Testis (tissue), 2 donors: ENCODE measurements at regions not wholly inside any gene's neighbourhood (a gene's known extent, or its start where the extent isn't known, plus 50 kb on each side); places are given as distances from the start of the nearest gene placed in this dataset.

Source experiments
- DNase-seq: peaks from one replicate; pipeline ENCODE4 v3.0.0-alpha.2; 2019
- H3K27ac ChIP-seq, 2 donors: fragments of 200-600 bp; sonication (generic); one replicate each; pipeline ENCODE4 v1.5.1; 2019
- H3K27me3 ChIP-seq: fragments of 200-600 bp; sonication (generic); one replicate; pipeline ENCODE4 v1.5.1; 2019
- H3K36me3 ChIP-seq: fragments of 200-600 bp; sonication (generic); one replicate; pipeline ENCODE4 v1.5.1; 2017; ENCODE audit warnings: low read depth; ENCODE audit errors: missing control alignments
- H3K4me1 ChIP-seq: fragments of 200-600 bp; sonication (generic); one replicate; pipeline ENCODE4 v1.5.1; 2019
- H3K4me3 ChIP-seq, 2 donors: fragments of 200-600 bp; sonication (generic); one replicate each; pipeline ENCODE4 v1.5.1; 2017 to 2019
- H3K9me3 ChIP-seq: fragments of 200-600 bp; sonication (generic); one replicate; pipeline ENCODE4 v1.5.1; 2017
- CTCF ChIP-seq, 3 experiments: fragments of 450-650 bp in 2 of 3; fragments of 200-600 bp in 1 of 3; sonication (generic) in 1 of 3; IDR thresholded peaks; one replicate each; pipeline ENCODE4 v1.5.1; 2016 to 2019; ENCODE audit warnings: antibody characterized with exemption in 3 of 3, mild to moderate bottlenecking in 2 of 3, moderate library complexity in 1 of 3
- POLR2A ChIP-seq: fragments of 450-650 bp; IDR thresholded peaks from one replicate; pipeline ENCODE4 v1.6.1; 2017; ENCODE audit warnings: antibody characterized with exemption, mild to moderate bottlenecking, moderate library complexity
- WGBS, 2 donors: methylation state at CpG; one replicate each; pipeline ENCODE4 v1.1.5; 2018; 5-methylcytosine and 5-hydroxymethylcytosine counted together
- intact Hi-C: fragments of 100-400 bp; cut with DNase I; formaldehyde crosslinking; loops from one replicate; pipeline ENCODE4 v1.15.1; 2023; ENCODE audit warnings: low total_unique reads

GRCh38 chr2:181363164-181363563, 94.0 kb upstream of the ITGA4 start:
- H3K4me3 ChIP-seq: no peak overlapping the region
- no peak for TF ChIP-seq POLR2A
- TF ChIP-seq CTCF (IDR thresholded peaks at IDR 0.05): no peak
- no peaks in the 10 kb centered on the region for H3K9me3 ChIP-seq
- no peaks in the 10 kb centered on the region for H3K36me3 ChIP-seq
- H3K27ac ChIP-seq: no peak overlapping the region
- intact Hi-C loops: no loop called here
- DNase-seq: no peak
- H3K4me1 ChIP-seq: no peaks in the 10 kb centered on the region
- H3K27me3 ChIP-seq: no peaks in the 10 kb centered on the region

GRCh38 chr2:181364492-181365170, 92.6 kb upstream of the ITGA4 start:
- Histone ChIP-seq H3K27ac (no peak overlapping the region), H3K9me3 (no peaks in the 10 kb centered on the region), H3K27me3 (no peaks in the 10 kb centered on the region), H3K4me1 (no peaks in the 10 kb centered on the region), H3K36me3 (no peaks in the 10 kb centered on the region), H3K4me3 (no peak overlapping the region)
- DNase-seq: no peak
- WGBS, 2 donors: 63 to 70% methylated on average over 8 of the region's 8 CpGs
- intact Hi-C loops: no loop called here
- TF ChIP-seq CTCF (IDR thresholded peaks at IDR 0.05): no peak
- TF ChIP-seq POLR2A: no peak

- no peak overlapping the region for H3K27ac ChIP-seq
- intact Hi-C loops: no loop called here
- 85% methylated on average over 4 of the region's 4 CpGs for WGBS, 2 donors
- H3K27me3 ChIP-seq: no peaks in the 10 kb centered on the region
- H3K4me3 ChIP-seq: no peak overlapping the region
- H3K4me1 ChIP-seq: no peaks in the 10 kb centered on the region
- no peak for DNase-seq
- no peaks in the 10 kb centered on the region for H3K9me3 ChIP-seq
- no peaks in the 10 kb centered on the region for H3K36me3 ChIP-seq
- TF ChIP-seq CTCF (IDR thresholded peaks at IDR 0.05) (no peak), POLR2A (no peak)
These were observed 90.5 kb upstream of the ITGA4 start for GRCh38 chr2:181366675-181367175.

GRCh38 chr2:181367411-181367810, 89.8 kb upstream of the ITGA4 start:
- no peaks in the 10 kb centered on the region for H3K9me3 ChIP-seq
- no peak overlapping the region for H3K27ac ChIP-seq
- no peak for DNase-seq
- intact Hi-C loops: no loop called here
- no peak overlapping the region for H3K4me3 ChIP-seq
- TF ChIP-seq CTCF (IDR thresholded peaks at IDR 0.05) (no peak), POLR2A (no peak)
- H3K27me3 ChIP-seq: no peaks in the 10 kb centered on the region
- no peaks in the 10 kb centered on the region for H3K36me3 ChIP-seq
- WGBS, 2 donors: 71 to 81% methylated on average over 3 of the region's 3 CpGs
- H3K4me1 ChIP-seq: no peaks in the 10 kb centered on the region

- Histone ChIP-seq H3K27ac (no peak overlapping the region), H3K4me1 (no peaks in the 10 kb centered on the region), H3K9me3 (no peaks in the 10 kb centered on the region), H3K27me3 (no peaks in the 10 kb centered on the region), H3K36me3 (no peaks in the 10 kb centered on the region), H3K4me3 (no peak overlapping the region)
- WGBS, 2 donors: 82 to 89% methylated on average over 2 of the region's 2 CpGs
- TF ChIP-seq CTCF (IDR thresholded peaks at IDR 0.05) (no peak), POLR2A (no peak)
- no peak for DNase-seq
- intact Hi-C loops: no loop called here
These were observed 89.2 kb upstream of the ITGA4 start for GRCh38 chr2:181367906-181368435.
